ENCODE measurements at regions not wholly inside any gene's neighbourhood (a gene's known extent, or its start where the extent isn't known, plus 50 kb on each side); places are given as distances from the start of the nearest gene placed in this dataset.

DNA sequence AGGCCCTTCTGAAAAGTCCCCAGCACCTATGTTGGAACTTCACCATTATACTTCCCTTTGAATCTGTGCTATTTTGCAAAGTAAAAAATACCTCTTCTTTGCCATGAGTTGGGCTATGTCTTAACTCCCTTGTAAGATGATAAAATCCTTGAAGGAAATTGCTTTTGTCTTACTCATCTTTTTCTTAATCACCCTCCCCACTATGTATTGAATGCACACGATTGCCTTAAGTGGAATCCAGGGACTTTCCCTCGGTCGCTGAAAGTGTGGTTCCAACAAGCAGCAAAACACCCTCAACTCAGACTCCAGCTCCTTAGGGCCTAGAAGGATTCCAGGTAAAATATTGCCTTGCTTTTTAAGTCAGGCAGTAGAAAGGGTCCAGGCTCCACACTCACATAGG lies 173.2 kb upstream of the ARL4C start:
- TF ChIP-seq POLR2A (IDR thresholded peaks at IDR 0.05): no peak
- TF ChIP-seq, protein P1, sequence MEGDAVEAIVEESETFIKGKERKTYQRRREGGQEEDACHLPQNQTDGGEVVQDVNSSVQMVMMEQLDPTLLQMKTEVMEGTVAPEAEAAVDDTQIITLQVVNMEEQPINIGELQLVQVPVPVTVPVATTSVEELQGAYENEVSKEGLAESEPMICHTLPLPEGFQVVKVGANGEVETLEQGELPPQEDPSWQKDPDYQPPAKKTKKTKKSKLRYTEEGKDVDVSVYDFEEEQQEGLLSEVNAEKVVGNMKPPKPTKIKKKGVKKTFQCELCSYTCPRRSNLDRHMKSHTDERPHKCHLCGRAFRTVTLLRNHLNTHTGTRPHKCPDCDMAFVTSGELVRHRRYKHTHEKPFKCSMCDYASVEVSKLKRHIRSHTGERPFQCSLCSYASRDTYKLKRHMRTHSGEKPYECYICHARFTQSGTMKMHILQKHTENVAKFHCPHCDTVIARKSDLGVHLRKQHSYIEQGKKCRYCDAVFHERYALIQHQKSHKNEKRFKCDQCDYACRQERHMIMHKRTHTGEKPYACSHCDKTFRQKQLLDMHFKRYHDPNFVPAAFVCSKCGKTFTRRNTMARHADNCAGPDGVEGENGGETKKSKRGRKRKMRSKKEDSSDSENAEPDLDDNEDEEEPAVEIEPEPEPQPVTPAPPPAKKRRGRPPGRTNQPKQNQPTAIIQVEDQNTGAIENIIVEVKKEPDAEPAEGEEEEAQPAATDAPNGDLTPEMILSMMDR (IDR thresholded peaks at IDR 0.05): no peak

Measured in lower leg skin (tissue), 3 donors.